ENCODE measurements at regions not wholly inside any gene's neighbourhood (a gene's known extent, or its start where the extent isn't known, plus 50 kb on each side); places are given as distances from the start of the nearest gene placed in this dataset.

DNA sequence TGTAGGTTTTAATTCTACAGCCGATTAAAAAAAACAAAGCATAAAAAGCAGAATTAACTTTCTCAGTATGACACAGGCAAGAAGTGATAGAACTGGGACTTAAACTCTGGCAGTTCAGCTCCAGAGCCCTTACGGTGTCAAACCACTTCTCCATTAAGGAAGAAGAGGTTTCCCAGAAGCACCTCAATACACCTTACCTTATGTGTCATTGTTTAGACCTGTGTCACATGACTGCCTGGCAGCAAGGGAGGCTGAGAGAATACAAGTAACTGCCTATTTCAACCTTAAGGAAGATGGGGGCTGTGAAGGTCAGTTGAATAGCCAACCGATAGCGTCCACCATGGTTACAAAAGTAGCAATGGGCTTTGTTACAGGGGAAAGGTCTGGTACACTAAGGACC lies 54.6 kb upstream of the ARHGAP5 start:
- no peak overlapping the region for H3K4me3 Mint-ChIP-seq

GRCh38 chr14:32022938-32023466 lies 54.1 kb upstream of the ARHGAP5 start:
- ATAC-seq (ENCODE audit: poor library complexity): no peak
- ChIA-PET CTCF (no interaction called here), POLR2A (interaction anchor here (1.1 kb wide), 1 partner anchor 561 kb away, joined by 3 read pairs; no protein-coding TSS in a partner anchor)
- Histone ChIP-seq H3K27me3 (ENCODE audit: control insufficient read depth in 1 of 2, insufficient read depth in 2 of 2, low read length in 2 of 2) (peaks cover 0 to 4% of the 10 kb centered on the region in 2 experiments), H3K9me3 (ENCODE audit: control insufficient read depth in 1 of 2, insufficient read depth in 1 of 2, low read length in 2 of 2) (no peaks in the 10 kb centered on the region), H3K36me3 (ENCODE audit: insufficient read depth, low read length) (no peaks in the 10 kb centered on the region), H3K27ac (ENCODE audit: low read depth in 1 of 2, low read length in 2 of 2) (no peak overlapping the region), H3K4me1 (ENCODE audit: insufficient read depth, low read length) (no peaks in the 10 kb centered on the region), H3K4me3 (ENCODE audit: low read length) (no peak overlapping the region)
- Mint-ChIP-seq H3K36me3 (ENCODE audit: low read depth) (no peaks in the 10 kb centered on the region), H3K9me3 (no peaks in the 10 kb centered on the region), H3K4me3 (no peak overlapping the region), H3K27me3 (peaks cover 7% of the 10 kb centered on the region), H3K27ac (no peak overlapping the region), H3K4me1 (ENCODE audit: low read depth) (no peaks in the 10 kb centered on the region)
- intact Hi-C loops (cut with DNase I, micrococcal nuclease): no loop called here
- DNase-seq: no peak
- no peak for TF ChIP-seq CTCF (IDR thresholded peaks at IDR 0.05)

More for the DNA sequence above, 54.6 kb upstream of the ARHGAP5 start:
- no peaks in the 10 kb centered on the region for H3K9me3 Mint-ChIP-seq
- H3K36me3 Mint-ChIP-seq (ENCODE audit: low read depth): no peaks in the 10 kb centered on the region
- DNase-seq: no peak
- H3K27ac ChIP-seq (ENCODE audit: low read depth in 1 of 2, low read length in 2 of 2): no peak overlapping the region
- no peaks in the 10 kb centered on the region for H3K4me1 ChIP-seq (ENCODE audit: insufficient read depth, low read length)
- ChIA-PET CTCF (no interaction called here), POLR2A (interaction anchor here (1.1 kb wide), 1 partner anchor 561 kb away, joined by 3 read pairs; no protein-coding TSS in a partner anchor)
- TF ChIP-seq CTCF (IDR thresholded peaks at IDR 0.05): no peak
- H3K27me3 ChIP-seq (ENCODE audit: control insufficient read depth in 1 of 2, insufficient read depth in 2 of 2, low read length in 2 of 2): peaks cover 0 to 4% of the 10 kb centered on the region in 2 experiments
- H3K27me3 Mint-ChIP-seq: peaks cover 7% of the 10 kb centered on the region
- H3K36me3 ChIP-seq (ENCODE audit: insufficient read depth, low read length): no peaks in the 10 kb centered on the region
- no peak overlapping the region for H3K4me3 ChIP-seq (ENCODE audit: low read length)
- no peak for ATAC-seq (ENCODE audit: poor library complexity)
- H3K9me3 ChIP-seq (ENCODE audit: control insufficient read depth in 1 of 2, insufficient read depth in 1 of 2, low read length in 2 of 2): no peaks in the 10 kb centered on the region
- H3K4me1 Mint-ChIP-seq (ENCODE audit: low read depth): no peaks in the 10 kb centered on the region
- intact Hi-C loops (cut with DNase I, micrococcal nuclease): no loop called here
- no peak overlapping the region for H3K27ac Mint-ChIP-seq

- H3K27me3 Mint-ChIP-seq: peaks cover 7% of the 10 kb centered on the region
- intact Hi-C loops (cut with DNase I, micrococcal nuclease): no loop called here
- DNase-seq (no peak), ATAC-seq (ENCODE audit: poor library complexity) (no peak)
- H3K9me3 ChIP-seq (ENCODE audit: control insufficient read depth in 1 of 2, insufficient read depth in 1 of 2, low read length in 2 of 2): no peaks in the 10 kb centered on the region
- TF ChIP-seq CTCF (IDR thresholded peaks at IDR 0.05): no peak
- H3K4me3 Mint-ChIP-seq: no peak overlapping the region
- POLR2A ChIA-PET: no interaction called here
- H3K4me1 Mint-ChIP-seq (ENCODE audit: low read depth): no peaks in the 10 kb centered on the region
- H3K36me3 Mint-ChIP-seq (ENCODE audit: low read depth): no peaks in the 10 kb centered on the region
- CTCF ChIA-PET: no interaction called here
- H3K9me3 Mint-ChIP-seq: no peaks in the 10 kb centered on the region
- H3K27ac ChIP-seq (ENCODE audit: low read depth in 1 of 2, low read length in 2 of 2): no peak overlapping the region
- H3K4me3 ChIP-seq (ENCODE audit: low read length): no peak overlapping the region
- no peaks in the 10 kb centered on the region for H3K36me3 ChIP-seq (ENCODE audit: insufficient read depth, low read length)
- H3K4me1 ChIP-seq (ENCODE audit: insufficient read depth, low read length): no peaks in the 10 kb centered on the region
- H3K27ac Mint-ChIP-seq: no peak overlapping the region
- peaks cover 0 to 4% of the 10 kb centered on the region in 2 experiments for H3K27me3 ChIP-seq (ENCODE audit: control insufficient read depth in 1 of 2, insufficient read depth in 2 of 2, low read length in 2 of 2)
Observed at GRCh38 chr14:32023540-32023939, 53.6 kb upstream of the ARHGAP5 start.

All from CD4-positive, alpha-beta T cell (primary cell).